ENCODE measurements at regions not wholly inside any gene's neighbourhood (a gene's known extent, or its start where the extent isn't known, plus 50 kb on each side); places are given as distances from the start of the nearest gene placed in this dataset.

- H3K4me3 ChIP-seq (replicated peaks; ENCODE audit: insufficient read depth, low read length) = no peak overlapping the region
- TF ChIP-seq, protein P1, sequence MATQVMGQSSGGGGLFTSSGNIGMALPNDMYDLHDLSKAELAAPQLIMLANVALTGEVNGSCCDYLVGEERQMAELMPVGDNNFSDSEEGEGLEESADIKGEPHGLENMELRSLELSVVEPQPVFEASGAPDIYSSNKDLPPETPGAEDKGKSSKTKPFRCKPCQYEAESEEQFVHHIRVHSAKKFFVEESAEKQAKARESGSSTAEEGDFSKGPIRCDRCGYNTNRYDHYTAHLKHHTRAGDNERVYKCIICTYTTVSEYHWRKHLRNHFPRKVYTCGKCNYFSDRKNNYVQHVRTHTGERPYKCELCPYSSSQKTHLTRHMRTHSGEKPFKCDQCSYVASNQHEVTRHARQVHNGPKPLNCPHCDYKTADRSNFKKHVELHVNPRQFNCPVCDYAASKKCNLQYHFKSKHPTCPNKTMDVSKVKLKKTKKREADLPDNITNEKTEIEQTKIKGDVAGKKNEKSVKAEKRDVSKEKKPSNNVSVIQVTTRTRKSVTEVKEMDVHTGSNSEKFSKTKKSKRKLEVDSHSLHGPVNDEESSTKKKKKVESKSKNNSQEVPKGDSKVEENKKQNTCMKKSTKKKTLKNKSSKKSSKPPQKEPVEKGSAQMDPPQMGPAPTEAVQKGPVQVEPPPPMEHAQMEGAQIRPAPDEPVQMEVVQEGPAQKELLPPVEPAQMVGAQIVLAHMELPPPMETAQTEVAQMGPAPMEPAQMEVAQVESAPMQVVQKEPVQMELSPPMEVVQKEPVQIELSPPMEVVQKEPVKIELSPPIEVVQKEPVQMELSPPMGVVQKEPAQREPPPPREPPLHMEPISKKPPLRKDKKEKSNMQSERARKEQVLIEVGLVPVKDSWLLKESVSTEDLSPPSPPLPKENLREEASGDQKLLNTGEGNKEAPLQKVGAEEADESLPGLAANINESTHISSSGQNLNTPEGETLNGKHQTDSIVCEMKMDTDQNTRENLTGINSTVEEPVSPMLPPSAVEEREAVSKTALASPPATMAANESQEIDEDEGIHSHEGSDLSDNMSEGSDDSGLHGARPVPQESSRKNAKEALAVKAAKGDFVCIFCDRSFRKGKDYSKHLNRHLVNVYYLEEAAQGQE (IDR thresholded peaks at IDR 0.05; ENCODE audit: insufficient replicate concordance, low read depth) = no peak
- TF ChIP-seq, protein P2, sequence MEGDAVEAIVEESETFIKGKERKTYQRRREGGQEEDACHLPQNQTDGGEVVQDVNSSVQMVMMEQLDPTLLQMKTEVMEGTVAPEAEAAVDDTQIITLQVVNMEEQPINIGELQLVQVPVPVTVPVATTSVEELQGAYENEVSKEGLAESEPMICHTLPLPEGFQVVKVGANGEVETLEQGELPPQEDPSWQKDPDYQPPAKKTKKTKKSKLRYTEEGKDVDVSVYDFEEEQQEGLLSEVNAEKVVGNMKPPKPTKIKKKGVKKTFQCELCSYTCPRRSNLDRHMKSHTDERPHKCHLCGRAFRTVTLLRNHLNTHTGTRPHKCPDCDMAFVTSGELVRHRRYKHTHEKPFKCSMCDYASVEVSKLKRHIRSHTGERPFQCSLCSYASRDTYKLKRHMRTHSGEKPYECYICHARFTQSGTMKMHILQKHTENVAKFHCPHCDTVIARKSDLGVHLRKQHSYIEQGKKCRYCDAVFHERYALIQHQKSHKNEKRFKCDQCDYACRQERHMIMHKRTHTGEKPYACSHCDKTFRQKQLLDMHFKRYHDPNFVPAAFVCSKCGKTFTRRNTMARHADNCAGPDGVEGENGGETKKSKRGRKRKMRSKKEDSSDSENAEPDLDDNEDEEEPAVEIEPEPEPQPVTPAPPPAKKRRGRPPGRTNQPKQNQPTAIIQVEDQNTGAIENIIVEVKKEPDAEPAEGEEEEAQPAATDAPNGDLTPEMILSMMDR (IDR thresholded peaks at IDR 0.05; ENCODE audit: insufficient read depth, low read length) = no peak
- TF ChIP-seq GABPA (IDR thresholded peaks at IDR 0.05; ENCODE audit: low read depth) = no peak
- H3K27ac ChIP-seq (replicated peaks) = no peak overlapping the region
These were observed 128.6 kb upstream of the HDAC4 start for GRCh38 chr2:239529313-239530015.

DNA sequence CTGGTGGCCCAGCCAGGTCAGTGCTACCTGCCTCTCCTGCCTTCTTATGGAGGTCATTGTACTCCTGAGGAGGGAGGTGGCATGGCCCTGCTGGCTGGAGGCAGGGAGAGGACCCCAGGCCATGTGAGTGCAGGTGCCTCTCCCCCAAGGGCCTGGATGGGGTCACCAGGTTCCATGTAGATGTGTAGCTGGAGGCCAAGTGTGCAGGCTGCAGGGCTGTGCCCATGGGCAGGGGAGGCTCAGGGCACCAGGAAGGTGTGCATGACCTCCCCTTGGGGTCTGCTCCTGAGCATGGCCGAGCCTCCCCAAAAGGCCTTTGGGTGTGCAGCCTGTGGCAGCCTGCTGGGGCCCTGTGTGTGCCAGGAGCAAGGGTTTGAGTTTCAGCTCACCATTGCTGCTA lies 128.1 kb upstream of the HDAC4 start:
- Histone ChIP-seq H3K27ac (replicated peaks) (no peak overlapping the region), H3K27me3 (ENCODE audit: insufficient read depth, poor library complexity, severe bottlenecking) (no peaks in the 10 kb centered on the region)
- DNase-seq (ENCODE audit: low read depth in 1 of 2, low spot score in 1 of 2) = no peak

More at GRCh38 chr2:239529313-239530015, 128.6 kb upstream of the HDAC4 start:
- H3K27me3 ChIP-seq (ENCODE audit: insufficient read depth, poor library complexity, severe bottlenecking) = no peaks in the 10 kb centered on the region
- no peak for DNase-seq (ENCODE audit: low read depth in 1 of 2, low spot score in 1 of 2)

GRCh38 chr2:239528146-239528545 lies 127.3 kb upstream of the HDAC4 start:
- Histone ChIP-seq H3K27ac (replicated peaks) (no peak overlapping the region), H3K27me3 (ENCODE audit: insufficient read depth, poor library complexity, severe bottlenecking) (no peaks in the 10 kb centered on the region), H3K4me3 (replicated peaks; ENCODE audit: insufficient read depth, low read length) (no peak overlapping the region)
- no peak for TF ChIP-seq SPI1 (IDR thresholded peaks at IDR 0.05; ENCODE audit: borderline replicate concordance, low read depth)
- TF ChIP-seq, protein P2 (IDR thresholded peaks at IDR 0.05; ENCODE audit: insufficient read depth, low read length) = no peak
- TF ChIP-seq, protein P1 (IDR thresholded peaks at IDR 0.05; ENCODE audit: insufficient replicate concordance, low read depth) = no peak
- TF ChIP-seq POLR2AphosphoS5 (IDR thresholded peaks at IDR 0.05; ENCODE audit: low read depth) = no peak
- TF ChIP-seq GABPA (IDR thresholded peaks at IDR 0.05; ENCODE audit: low read depth) = no peak
- DNase-seq (ENCODE audit: low read depth in 1 of 2, low spot score in 1 of 2) = no peak

More for the DNA sequence above, 128.1 kb upstream of the HDAC4 start:
- TF ChIP-seq, protein P1 (IDR thresholded peaks at IDR 0.05; ENCODE audit: insufficient replicate concordance, low read depth) = no peak
- TF ChIP-seq, protein P2 (IDR thresholded peaks at IDR 0.05; ENCODE audit: insufficient read depth, low read length) = no peak
- TF ChIP-seq SPI1 (IDR thresholded peaks at IDR 0.05; ENCODE audit: borderline replicate concordance, low read depth) (no peak), GABPA (IDR thresholded peaks at IDR 0.05; ENCODE audit: low read depth) (no peak), POLR2AphosphoS5 (IDR thresholded peaks at IDR 0.05; ENCODE audit: low read depth) (no peak)
- H3K4me3 ChIP-seq (replicated peaks; ENCODE audit: insufficient read depth, low read length) = no peak overlapping the region
